NCI-H1048 (cell line): ENCODE measurements at regions not wholly inside any gene's neighbourhood (a gene's known extent, or its start where the extent isn't known, plus 50 kb on each side); places are given as distances from the start of the nearest gene placed in this dataset.

Experiments
- DNase-seq: peaks from one replicate; lab custom pipeline; 2025; lab: John Stamatoyannopoulos, UW

GRCh38 chr5:69033690-69034089, 60.1 kb upstream of the SLC30A5 start:
- no peak for DNase-seq

- no peak for DNase-seq
These were observed 58.9 kb upstream of the SLC30A5 start for GRCh38 chr5:69034898-69035297.

GRCh38 chr5:69035665-69036064, 58.1 kb upstream of the SLC30A5 start:
- DNase-seq, result no peak

- no peak for DNase-seq
These were observed 55.3 kb upstream of the SLC30A5 start for GRCh38 chr5:69038539-69038938.

- DNase-seq, result no peak
These were observed 54.0 kb upstream of the SLC30A5 start for GRCh38 chr5:69039829-69040228.

- no peak for DNase-seq
These were observed 51.3 kb upstream of the SLC30A5 start for GRCh38 chr5:69042500-69042899.

- peak; percentile 57 for DNase-seq
These were observed 50.7 kb upstream of the SLC30A5 start for GRCh38 chr5:69042915-69043654.

- no peak for DNase-seq
These were observed 50.2 kb upstream of the SLC30A5 start for GRCh38 chr5:69043655-69043996.
